ENCODE measurements at regions not wholly inside any gene's neighbourhood (a gene's known extent, or its start where the extent isn't known, plus 50 kb on each side); places are given as distances from the start of the nearest gene placed in this dataset.
"Not testable (repeated sequence)": the region's sequence is repeated elsewhere in the genome, so short reads cannot be mapped to it uniquely, and the experiment has no call there.

DNA sequence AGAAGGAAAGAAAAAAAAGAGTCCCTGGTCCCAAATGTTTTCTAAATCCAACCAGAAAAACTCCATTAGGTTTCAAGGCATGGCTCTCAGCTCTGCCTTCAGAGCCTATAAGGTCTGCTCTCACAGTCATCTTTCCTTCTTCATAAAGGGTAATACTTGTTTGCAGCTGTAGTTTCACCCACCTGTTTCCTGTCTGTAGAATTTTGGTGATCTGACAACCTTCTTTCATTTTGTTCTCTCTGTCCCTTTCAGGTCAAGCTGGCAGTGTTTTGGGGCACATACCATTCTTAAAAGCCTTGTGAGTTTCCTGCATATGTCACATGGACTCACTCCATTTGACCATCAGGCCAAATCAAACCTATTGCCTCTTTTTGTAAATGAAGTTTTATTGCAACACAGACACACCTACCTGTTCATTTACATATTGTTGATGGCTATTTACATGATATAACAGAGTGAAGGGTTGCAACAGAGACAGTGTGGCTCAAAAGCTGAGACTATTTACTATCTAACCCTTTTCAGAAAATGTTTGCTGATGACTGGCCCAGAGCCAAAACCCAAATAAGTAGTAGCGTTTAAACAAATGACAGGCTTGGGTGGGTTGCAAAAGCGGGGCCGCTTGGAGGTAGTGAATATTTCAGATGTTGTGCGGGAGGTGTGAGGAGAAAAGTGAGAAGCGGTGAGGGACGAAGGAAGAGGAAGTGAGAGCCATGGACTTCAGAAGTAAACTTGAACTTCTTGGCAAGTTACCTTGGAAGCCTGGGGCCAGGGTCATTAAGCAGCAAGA lies 292.7 kb upstream of the PROK2 start:
- DNase-seq (ENCODE audit: low read depth, low spot score) = no peak
- H3K27ac ChIP-seq = no peak overlapping the region

DNA sequence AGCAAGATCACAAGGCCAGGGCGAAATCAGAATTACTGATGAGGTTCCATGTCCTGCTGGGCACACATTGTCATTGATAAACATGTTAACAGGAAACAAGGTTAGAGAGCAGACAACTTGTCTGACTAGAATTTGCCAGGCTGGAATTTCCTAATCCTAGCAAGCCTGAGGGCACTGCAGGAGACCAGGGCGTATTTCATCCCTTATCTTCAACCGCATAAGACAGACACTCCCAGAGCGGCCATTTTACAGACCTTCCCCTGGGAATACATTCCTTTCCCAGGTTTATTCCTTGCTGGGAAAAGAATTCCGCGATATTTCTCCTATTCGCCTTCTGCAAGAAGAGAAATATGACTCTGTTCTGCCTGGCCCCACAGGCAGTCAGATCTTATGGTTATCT lies 290.9 kb upstream of the PROK2 start:
- DNase-seq (ENCODE audit: low read depth, low spot score); H3K27ac ChIP-seq: not testable (repeated sequence)

DNA sequence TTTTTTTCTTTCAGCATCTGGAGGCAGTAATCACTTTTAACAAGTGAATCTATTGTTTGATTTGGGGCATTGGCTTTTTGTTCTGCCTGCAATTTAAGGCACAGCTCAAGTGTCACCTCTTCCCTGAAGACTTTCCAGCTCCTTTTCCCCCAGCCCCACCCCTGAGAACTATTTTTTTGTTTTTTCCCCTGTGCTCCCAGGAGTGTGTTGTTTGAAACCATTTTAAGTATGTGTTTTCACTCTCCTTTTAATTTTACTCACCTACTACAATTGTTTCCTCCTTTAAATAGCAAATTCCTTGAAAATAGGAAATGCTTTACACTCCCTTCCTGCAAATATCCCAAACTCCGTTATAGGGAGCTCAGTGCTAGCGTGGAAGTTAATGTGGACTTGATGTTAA lies 286.7 kb upstream of the PROK2 start:
- no peak for DNase-seq (ENCODE audit: low read depth, low spot score)
- no peak overlapping the region for H3K27ac ChIP-seq

DNA sequence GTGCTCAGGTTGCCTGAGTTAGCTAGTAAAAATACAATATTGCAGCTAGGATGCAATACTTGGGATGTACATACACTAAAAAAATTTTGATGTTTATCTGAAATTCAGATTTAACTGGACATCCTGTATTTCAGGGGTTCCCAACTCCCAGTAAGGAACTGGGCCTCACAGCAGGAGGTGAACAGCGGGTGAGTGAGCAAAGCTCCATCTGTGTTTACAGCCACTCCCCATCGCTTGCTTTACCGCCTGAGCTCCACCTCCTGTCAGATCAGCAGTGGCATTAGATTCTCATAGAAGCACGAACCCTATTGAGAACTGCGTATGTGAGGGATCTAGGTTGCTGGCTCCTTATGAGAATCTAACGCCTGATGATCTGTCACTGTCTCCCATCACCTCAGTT lies 285.1 kb upstream of the PROK2 start:
- DNase-seq (ENCODE audit: low read depth, low spot score) = no peak
- no peak overlapping the region for H3K27ac ChIP-seq

DNA sequence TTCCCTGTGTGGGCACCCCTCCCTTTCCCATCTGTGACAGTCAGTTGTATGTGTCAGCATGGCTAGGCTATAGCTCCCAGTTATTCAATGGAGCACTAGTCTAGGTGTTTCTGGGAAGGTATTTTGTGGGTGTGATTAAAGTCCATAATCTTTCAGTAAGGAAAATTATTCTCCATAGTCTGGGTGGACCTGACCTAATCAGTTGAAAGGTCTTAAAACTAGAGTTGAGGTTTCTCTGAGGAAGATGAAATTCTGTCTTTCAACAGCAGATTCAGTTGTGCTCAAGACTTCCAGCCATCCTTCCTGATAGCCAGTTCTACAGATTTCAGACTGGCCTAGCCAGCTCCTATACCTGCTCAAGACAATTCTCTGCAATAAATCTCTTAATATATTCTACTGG lies 284.6 kb upstream of the PROK2 start:
- DNase-seq (ENCODE audit: low read depth, low spot score) = no peak
- H3K27ac ChIP-seq = no peak overlapping the region

DNA sequence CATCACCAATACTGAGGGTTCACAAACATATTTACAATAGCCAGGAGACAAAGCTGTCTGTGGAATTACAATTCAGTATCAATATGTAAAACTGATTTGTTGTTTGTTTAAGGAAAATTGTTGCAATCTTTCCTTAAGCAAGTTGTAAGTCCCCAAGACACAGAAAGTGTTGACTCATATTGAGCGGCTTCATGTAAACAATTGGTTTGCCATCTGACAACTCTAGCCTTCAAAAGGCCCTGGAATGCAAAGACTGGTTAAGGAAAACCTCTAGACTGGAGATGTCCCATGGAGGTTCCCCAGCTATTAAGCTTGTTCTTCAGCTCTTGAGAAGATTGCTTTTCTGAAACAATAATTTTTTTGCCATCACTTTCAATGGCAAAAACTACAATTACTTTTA lies 283.7 kb upstream of the PROK2 start:
- no peak overlapping the region for H3K27ac ChIP-seq
- no peak for DNase-seq (ENCODE audit: low read depth, low spot score)

DNA sequence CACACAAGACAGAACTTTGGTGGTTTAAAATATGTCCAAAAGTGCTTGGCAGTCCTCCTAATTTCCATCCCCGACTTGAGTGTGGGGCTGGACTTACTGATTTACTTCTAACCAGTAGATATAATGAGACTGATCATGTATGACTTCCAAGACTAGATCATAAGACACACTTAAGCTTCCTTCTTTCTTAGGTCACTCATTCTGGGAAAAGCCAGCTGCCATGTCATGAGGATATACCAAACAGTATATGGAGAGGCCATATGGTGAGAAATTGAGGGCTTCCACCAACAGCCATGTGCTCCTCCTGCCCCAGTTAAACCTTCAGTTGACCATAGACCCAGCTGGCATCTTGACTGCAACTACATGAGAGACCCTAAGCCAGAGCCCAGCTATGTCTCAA lies 282.8 kb upstream of the PROK2 start:
- DNase-seq (ENCODE audit: low read depth, low spot score) = no peak
- H3K27ac ChIP-seq = no peak overlapping the region

DNA sequence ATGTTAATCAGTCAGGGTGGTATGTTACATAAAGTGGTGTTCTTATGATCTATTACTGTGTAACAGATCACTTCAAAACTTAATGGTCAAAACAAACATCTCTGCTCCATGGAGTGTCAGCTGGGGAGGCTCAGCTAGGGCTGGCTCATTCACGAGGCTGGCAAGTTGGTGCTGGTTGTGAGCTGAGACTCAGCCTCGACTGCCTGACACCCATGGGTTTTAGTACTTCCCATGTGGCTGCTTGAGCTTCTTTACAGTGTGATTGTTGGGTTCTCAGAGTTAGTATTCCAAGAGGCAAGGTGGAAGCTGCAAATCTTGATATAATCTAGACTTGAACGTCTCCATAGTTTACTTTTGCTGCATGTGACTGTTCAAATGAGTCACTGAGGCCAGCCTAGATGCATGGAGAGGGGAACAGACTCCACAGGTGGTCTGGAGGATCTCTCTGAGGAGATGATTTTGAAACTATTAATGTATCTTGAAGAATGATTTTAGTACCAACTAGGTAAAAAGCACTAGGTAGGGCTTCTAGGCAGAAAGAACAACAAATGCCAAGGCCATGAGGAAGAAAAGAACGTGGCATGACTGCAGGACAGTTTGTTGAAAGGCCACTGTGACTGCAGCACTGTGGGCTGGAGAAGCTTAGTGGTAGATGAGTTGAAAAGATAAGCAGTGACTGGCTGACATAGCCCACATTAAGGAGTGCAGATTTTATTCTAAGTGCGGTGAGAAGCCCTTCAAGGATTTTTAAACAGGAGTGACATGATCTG lies 281.1 kb upstream of the PROK2 start:
- DNase-seq (ENCODE audit: low read depth, low spot score) = no peak
- no peak overlapping the region for H3K27ac ChIP-seq

DNA sequence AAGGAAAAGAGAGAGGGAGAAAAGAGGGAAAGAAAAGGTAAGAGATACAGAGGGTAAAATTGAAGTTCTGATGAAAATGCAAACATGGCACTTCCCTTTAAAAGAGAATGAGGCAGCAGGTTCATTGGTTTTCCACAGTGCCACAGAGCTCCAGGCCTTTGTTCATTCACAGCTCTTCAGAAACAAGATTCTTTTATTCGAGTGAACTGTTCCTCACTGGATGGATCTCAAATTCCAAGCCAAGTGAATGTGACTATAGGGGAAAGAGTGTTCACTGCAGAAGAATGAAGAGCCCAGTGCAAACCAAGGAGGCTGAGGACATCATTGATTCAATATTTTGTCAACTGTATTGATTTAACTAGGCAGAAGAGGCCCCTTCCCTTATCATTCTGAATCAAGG lies 280.3 kb upstream of the PROK2 start:
- no peak overlapping the region for H3K27ac ChIP-seq
- no peak for DNase-seq (ENCODE audit: low read depth, low spot score)

DNA sequence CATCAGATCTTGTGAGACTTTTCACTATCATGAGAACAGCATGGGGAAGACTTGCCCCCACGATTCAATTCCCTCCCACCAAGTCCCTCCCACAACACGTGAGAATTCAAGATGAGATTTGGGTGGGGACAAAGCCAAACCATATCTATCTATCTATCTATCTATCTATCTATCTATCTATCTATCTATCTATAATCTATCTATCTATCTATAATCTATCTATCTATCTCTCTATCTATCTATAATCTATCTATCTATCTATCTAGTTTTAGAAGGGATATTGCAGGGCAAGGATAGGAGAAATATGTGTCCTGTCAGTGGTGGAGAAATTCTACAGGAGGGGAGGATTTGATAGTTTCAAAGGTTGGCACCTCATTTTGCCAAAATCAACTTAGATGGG lies 279.8 kb upstream of the PROK2 start:
- not testable (repeated sequence) for DNase-seq (ENCODE audit: low read depth, low spot score); H3K27ac ChIP-seq

DNA sequence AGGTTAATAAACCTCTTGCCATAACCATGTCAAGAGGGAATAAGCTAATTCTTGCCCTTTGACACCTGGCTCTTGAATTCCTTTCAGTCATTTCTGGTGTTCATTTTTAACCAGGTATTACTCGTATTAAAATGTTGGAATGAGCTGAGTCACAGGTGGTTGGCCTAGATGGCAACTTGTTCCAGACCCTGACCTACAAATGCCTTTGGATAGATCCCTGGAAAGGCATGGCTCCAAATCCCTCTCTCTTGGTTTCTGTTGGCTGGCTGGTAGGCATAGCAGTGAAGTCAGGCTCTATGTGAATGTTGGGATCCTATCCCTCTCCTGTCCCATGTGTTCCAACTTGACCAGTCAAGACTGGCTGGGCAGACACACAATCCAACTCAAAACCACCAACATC lies 277.1 kb upstream of the PROK2 start:
- DNase-seq (ENCODE audit: low read depth, low spot score) = no peak
- no peak overlapping the region for H3K27ac ChIP-seq

DNA sequence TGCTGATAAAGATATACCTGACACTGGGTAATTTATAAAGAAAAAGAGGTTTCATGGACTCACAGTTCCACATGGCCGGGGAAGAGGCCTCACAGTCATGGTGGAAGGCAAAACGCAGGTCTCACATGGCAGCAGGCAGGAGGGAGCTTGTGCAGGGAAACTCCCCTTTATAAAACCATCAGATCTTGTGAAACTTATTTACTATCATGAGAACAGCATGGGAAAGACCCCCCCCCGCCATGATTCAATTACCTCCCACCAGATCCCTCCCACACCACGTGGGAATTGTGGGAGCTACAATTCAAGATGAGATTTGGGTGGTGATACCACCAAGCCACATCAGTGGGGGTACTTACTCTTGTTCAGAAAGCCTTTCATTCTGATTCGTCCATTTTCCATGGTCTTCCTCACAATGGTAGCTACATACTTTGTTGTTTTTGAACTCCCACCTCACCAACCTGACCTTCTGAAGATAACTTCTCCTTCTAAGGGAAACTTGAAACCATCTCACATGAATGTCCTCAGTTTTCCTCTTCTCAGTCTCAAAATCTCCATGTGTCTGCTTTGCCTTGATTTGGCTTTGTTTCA lies 275.6 kb upstream of the PROK2 start:
- H3K27ac ChIP-seq = no peak overlapping the region
- DNase-seq (ENCODE audit: low read depth, low spot score) = no peak

DNA sequence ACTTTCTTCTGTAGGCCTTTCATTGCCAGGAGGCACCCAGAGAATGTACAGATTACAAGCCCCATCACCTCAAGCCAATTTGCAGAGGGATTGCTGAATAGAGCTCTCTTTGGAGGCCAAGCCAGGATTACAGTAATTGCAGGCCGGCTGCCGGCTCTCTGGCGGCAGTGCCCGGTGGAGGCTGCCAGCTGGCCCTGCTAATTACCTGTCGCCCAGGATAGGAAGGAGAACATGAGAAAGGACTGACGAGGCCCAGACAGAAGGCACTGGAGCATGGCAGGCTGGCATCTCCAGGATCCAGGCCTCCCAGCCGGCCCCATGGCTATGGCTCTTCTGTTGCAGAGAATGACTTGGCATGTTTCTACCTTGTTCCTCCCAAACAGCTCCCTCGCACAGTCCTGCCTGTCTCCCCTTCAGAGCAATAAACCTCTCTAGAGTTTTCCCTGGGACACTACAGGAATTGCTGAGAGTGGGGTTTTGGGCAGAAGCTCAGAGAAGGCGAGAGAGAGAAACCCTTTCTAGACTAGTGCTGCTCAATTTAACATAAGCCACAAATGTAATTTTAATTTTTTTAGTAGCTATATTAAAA lies 273.6 kb upstream of the PROK2 start:
- no peak for DNase-seq (ENCODE audit: low read depth, low spot score)
- no peak overlapping the region for H3K27ac ChIP-seq

DNA sequence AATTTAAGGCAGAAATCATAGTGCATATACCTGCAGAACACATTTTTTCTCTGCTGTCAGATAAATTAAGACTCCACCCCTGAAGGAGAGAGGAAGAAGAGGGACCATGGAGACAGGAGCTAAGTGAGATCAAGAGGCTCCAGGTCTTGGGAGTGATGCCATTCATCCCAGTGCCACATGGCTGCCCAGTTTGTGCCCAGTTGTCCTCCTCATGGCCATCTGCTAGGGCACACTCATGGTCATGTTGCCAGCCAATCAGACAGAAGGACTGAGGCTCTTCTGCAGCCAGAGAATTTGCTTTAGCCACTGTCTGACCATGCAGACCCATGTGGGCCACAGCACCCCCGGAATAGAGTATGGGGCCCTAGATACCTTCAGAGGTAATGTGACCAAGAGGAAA lies 270.5 kb upstream of the PROK2 start:
- no peak overlapping the region for H3K27ac ChIP-seq
- no peak for DNase-seq (ENCODE audit: low read depth, low spot score)

DNA sequence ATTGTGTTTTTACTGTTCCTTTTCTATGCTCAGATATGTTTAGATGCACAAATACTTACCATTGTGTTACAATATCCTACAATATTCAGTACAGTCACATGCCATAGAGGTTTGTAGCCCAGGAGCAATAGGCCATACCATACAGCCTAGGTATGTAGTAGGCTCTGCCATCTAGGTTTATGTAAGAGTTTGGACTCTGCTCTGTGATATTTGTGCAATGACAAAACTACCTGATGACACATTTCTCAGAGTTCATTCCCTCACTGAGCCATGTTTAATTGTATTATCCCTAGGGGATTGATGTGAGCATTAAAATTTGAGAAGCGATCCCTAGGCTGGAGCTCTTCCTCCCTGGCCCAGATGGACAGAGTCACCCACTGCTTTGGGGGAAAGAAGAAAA lies 270.0 kb upstream of the PROK2 start:
- no peak for DNase-seq (ENCODE audit: low read depth, low spot score)
- H3K27ac ChIP-seq = no peak overlapping the region

DNA sequence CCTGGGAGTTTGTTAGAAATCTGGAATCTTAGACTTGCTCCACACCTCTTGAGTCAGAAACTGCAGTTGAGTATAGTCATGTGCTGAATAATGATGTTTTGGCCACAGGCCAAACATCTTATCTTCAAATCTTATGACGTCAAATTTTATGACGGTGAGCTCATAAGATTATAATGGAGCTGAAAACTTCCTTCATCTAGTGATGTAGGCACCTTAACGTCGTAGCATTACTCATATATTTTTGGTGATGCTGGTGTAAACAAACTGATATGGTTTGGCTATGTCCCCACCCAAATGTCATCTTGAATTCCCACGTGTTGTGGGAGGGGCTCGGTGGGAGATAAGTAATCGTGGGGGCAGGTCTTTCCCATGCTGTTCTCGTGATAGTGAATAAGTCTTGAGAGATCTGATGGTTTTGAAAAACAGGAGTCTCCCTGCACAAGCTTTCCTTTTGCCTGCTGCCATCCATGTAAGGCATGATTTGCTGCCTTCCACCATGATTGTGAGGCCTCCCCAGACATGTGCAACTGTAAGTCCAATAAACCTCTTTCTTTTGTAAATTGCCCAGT lies 268.0 kb upstream of the PROK2 start:
- no peak overlapping the region for H3K27ac ChIP-seq
- DNase-seq (ENCODE audit: low read depth, low spot score) = no peak

DNA sequence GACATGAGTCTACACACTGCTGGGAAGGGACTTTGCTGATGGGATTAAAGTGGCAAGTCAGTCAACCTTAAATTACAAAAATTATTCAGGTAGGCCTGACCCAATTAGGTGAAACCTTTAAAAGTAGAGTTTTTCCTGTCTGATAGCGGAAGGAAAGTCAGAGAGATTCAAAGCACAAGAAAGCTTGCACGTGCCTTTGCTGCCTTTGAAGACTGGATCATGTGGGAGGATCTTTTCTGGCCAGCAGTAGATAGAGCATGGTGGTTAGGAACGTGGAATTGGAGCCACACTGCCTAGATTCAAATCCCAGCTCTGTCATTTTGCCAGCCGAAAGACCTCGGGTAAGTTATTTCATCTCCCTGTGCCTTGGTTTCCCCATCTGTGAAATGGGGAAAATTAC lies 265.8 kb upstream of the PROK2 start:
- DNase-seq (ENCODE audit: low read depth, low spot score) = no peak
- H3K27ac ChIP-seq = no peak overlapping the region

DNA sequence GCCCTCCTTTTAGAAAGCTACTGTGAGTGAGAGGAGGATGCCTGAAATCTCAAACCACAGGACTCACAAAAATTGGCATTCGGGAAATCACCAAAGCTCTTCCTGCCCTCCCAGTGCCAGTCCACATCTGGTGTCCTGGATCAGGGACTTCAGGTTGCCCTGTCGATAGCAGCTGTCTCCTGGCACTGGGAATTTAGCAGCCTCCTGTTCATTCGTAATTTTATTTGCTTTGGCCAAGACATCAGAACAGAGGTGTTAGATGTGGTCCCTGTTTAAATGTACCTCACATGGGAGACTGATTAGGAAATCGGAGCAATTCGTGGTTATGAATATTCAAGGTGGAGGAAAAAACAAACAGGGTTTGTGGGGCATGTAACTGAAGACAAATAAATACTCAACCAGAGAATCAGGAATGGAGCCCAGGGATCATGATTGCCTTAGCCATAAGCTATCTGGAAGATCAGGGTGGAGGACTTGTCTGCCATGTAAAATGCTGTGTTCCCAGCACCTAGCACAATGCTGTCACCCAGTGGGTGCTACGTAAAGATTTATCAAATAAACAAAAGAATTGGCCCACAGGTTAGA lies 265.2 kb upstream of the PROK2 start:
- no peak overlapping the region for H3K27ac ChIP-seq
- no peak for DNase-seq (ENCODE audit: low read depth, low spot score)

DNA sequence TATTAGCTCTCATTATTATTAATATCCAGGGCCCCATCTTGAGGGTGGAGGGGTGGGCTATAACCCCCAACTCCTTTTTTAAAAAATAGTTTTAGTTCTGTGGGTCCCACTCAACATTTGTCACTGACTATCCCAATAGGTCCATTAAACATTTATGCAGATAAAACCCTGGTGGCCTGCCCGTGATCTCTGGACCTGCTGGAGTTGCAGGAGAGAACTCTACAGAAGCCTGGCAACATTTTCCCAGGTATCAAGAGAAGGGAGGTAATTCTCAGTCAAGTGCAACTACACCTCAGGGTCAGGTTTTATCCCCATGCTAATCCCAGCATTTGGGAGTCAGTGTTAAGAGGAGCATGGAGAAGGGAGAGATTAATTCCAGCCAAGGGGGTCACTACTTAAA lies 264.4 kb upstream of the PROK2 start:
- DNase-seq (ENCODE audit: low read depth, low spot score) = no peak
- no peak overlapping the region for H3K27ac ChIP-seq

DNA sequence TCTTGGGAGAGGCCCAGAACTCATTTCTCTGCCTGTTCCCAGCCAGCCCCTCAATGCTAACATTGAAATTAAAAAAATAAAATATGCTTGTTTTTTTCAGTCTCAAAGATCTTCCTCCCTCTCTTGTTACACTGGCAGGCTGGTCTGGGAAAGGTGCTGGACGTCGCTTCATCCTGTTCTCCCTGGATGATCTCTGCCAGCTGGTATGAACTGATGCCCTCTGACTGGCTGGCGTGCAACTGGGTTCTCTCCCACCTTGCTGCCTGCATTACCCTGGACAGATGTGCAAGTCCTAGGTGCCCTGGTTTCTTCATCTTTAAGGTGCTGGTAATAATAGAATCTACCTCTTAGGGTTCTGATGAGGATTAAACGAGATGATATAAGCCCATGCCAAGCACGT lies 263.9 kb upstream of the PROK2 start:
- no peak for DNase-seq (ENCODE audit: low read depth, low spot score)

More for the DNA sequence above, 263.9 kb upstream of the PROK2 start:
- H3K27ac ChIP-seq = no peak overlapping the region
